ENCODE measurements at regions not wholly inside any gene's neighbourhood (a gene's known extent, or its start where the extent isn't known, plus 50 kb on each side); places are given as distances from the start of the nearest gene placed in this dataset.
"Not testable (repeated sequence)": the region's sequence is repeated elsewhere in the genome, so short reads cannot be mapped to it uniquely, and the experiment has no call there.

GRCh38 chr5:7306556-7306955 lies 89.4 kb upstream of the ADCY2 start:
- TF ChIP-seq CTCF, POLR2A (IDR thresholded peaks at IDR 0.05): not testable (repeated sequence)
